Nephron (organoid): ENCODE measurements at regions not wholly inside any gene's neighbourhood (a gene's known extent, or its start where the extent isn't known, plus 50 kb on each side); places are given as distances from the start of the nearest gene placed in this dataset.

ENCODE experiments used
- H3K27ac Mint-ChIP-seq, 3 experiments: 2 replicates each; pipeline ENCODE4 v1.8.0; 2020; ENCODE audit warnings: mixed read lengths in 3 of 3, mild to moderate bottlenecking in 2 of 3, moderate library complexity in 1 of 3
- H3K27me3 Mint-ChIP-seq: 2 replicates; pipeline ENCODE4 v1.8.0; 2021; ENCODE audit warnings: low read depth, mild to moderate bottlenecking, moderate library complexity, mixed read lengths
- H3K36me3 Mint-ChIP-seq: 2 replicates; pipeline ENCODE4 v1.8.0; 2020; ENCODE audit warnings: low read depth, mixed read lengths
- H3K4me1 Mint-ChIP-seq: 2 replicates; pipeline ENCODE4 v1.8.0; 2020; ENCODE audit warnings: mixed read lengths
- H3K4me3 Mint-ChIP-seq, 3 experiments: 2 replicates each; pipeline ENCODE4 v1.8.0; 2020; ENCODE audit warnings: mild to moderate bottlenecking in 3 of 3, mixed read lengths in 3 of 3, moderate library complexity in 2 of 3
- H3K9me3 Mint-ChIP-seq: 2 replicates; pipeline ENCODE4 v1.8.0; 2020; ENCODE audit warnings: mixed read lengths
- TF ChIP-seq, protein P1 (sequence below), 3 experiments: fragments of 200-600 bp; sonication (generic); IDR thresholded peaks; one replicate each; pipeline ENCODE4 v1.5.0; 2021; ENCODE audit warnings: antibody characterized with exemption in 3 of 3; ENCODE audit not compliant: unreplicated experiment in 3 of 3

DNA sequence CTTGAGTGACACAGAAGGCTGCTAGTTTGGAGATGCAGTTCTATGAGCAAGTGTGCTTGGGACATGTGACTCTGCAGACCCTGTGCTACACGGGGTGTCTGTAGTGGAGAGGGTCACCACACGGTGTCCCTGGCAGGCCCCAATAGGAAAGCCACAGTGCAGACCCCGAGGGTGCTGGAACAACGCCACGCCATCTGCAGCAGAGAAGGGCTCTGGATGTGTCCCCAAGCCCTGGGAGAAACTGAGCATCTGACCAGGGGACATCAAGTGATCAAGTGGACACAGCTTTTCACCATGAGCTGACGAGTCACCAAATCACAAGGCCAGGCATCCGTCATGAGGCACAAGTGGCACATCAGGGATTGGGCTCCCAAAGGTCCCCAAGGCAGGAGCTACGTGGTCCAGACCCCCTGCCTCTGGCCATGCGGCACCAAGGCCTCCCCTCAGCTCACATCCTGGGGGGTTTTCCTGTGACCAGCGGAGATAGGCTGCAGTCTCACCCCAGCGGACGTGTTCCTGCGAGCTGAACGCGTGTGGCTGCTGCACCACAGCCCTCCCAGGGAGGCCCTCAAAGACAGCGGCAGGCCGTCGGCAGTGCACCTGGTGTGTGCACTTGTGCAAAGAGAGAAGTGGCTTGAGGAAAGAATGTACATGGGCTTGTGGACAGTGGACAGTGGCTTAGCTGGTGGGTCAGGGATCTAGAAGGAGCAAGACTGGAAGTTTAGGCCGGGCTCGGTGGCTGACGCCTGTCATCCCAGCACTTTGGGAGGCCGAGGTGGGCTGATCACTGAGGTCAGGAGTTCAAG is 96.7 kb downstream of the RPS6KA4 start:
- no peak overlapping the region for H3K27ac Mint-ChIP-seq
- no peaks in the 10 kb centered on the region for H3K9me3 Mint-ChIP-seq
- no peak overlapping the region for H3K4me3 Mint-ChIP-seq
- TF ChIP-seq, protein P1, sequence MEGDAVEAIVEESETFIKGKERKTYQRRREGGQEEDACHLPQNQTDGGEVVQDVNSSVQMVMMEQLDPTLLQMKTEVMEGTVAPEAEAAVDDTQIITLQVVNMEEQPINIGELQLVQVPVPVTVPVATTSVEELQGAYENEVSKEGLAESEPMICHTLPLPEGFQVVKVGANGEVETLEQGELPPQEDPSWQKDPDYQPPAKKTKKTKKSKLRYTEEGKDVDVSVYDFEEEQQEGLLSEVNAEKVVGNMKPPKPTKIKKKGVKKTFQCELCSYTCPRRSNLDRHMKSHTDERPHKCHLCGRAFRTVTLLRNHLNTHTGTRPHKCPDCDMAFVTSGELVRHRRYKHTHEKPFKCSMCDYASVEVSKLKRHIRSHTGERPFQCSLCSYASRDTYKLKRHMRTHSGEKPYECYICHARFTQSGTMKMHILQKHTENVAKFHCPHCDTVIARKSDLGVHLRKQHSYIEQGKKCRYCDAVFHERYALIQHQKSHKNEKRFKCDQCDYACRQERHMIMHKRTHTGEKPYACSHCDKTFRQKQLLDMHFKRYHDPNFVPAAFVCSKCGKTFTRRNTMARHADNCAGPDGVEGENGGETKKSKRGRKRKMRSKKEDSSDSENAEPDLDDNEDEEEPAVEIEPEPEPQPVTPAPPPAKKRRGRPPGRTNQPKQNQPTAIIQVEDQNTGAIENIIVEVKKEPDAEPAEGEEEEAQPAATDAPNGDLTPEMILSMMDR (IDR thresholded peaks at IDR 0.05; ENCODE audit: unreplicated experiment in 3 of 3) = no peak
- peaks cover 11% of the 10 kb centered on the region for H3K27me3 Mint-ChIP-seq
- no peaks in the 10 kb centered on the region for H3K4me1 Mint-ChIP-seq
- no peaks in the 10 kb centered on the region for H3K36me3 Mint-ChIP-seq

- Mint-ChIP-seq H3K27me3 (peaks cover 11% of the 10 kb centered on the region), H3K4me3 (no peak overlapping the region), H3K4me1 (no peaks in the 10 kb centered on the region), H3K36me3 (no peaks in the 10 kb centered on the region), H3K27ac (no peak overlapping the region), H3K9me3 (no peaks in the 10 kb centered on the region)
- TF ChIP-seq, protein P1 (IDR thresholded peaks at IDR 0.05; ENCODE audit: unreplicated experiment in 3 of 3) = no peak
These were observed 97.8 kb downstream of the RPS6KA4 start for GRCh38 chr11:64456509-64457320.

GRCh38 chr11:64457416-64458010 is 98.2 kb upstream of the SLC22A11 start:
- H3K27me3 Mint-ChIP-seq = peaks cover 11% of the 10 kb centered on the region
- TF ChIP-seq, protein P1 (IDR thresholded peaks at IDR 0.05; ENCODE audit: unreplicated experiment in 3 of 3) = no peak
- H3K4me3 Mint-ChIP-seq = no peak overlapping the region
- H3K36me3 Mint-ChIP-seq = no peaks in the 10 kb centered on the region
- no peaks in the 10 kb centered on the region for H3K4me1 Mint-ChIP-seq
- no peak overlapping the region for H3K27ac Mint-ChIP-seq
- no peaks in the 10 kb centered on the region for H3K9me3 Mint-ChIP-seq

- no peak overlapping the region for H3K27ac Mint-ChIP-seq
- TF ChIP-seq, protein P1 (IDR thresholded peaks at IDR 0.05; ENCODE audit: unreplicated experiment in 3 of 3) = no peak
These were observed 96.7 kb upstream of the SLC22A11 start for GRCh38 chr11:64458997-64459396.

GRCh38 chr11:64459609-64460008 is 96.1 kb upstream of the SLC22A11 start:
- TF ChIP-seq, protein P1 (IDR thresholded peaks at IDR 0.05; ENCODE audit: unreplicated experiment in 3 of 3) = no peak
- Mint-ChIP-seq H3K27me3 (peaks cover 11% of the 10 kb centered on the region), H3K9me3 (no peaks in the 10 kb centered on the region), H3K27ac (no peak overlapping the region), H3K4me1 (no peaks in the 10 kb centered on the region), H3K4me3 (no peak overlapping the region), H3K36me3 (no peaks in the 10 kb centered on the region)

More at GRCh38 chr11:64458997-64459396, 96.7 kb upstream of the SLC22A11 start:
- H3K36me3 Mint-ChIP-seq = no peaks in the 10 kb centered on the region
- H3K27me3 Mint-ChIP-seq = peaks cover 7% of the 10 kb centered on the region
- no peaks in the 10 kb centered on the region for H3K4me1 Mint-ChIP-seq
- no peaks in the 10 kb centered on the region for H3K9me3 Mint-ChIP-seq
- no peak overlapping the region for H3K4me3 Mint-ChIP-seq
